GM21526 (cell line): ENCODE measurements at regions not wholly inside any gene's neighbourhood (a gene's known extent, or its start where the extent isn't known, plus 50 kb on each side); places are given as distances from the start of the nearest gene placed in this dataset.
"Not testable (repeated sequence)": the region's sequence is repeated elsewhere in the genome, so short reads cannot be mapped to it uniquely, and the experiment has no call there.

Experiments
- ATAC-seq: cut with Tn5 transposase; IDR thresholded peaks from one replicate; pipeline ENCODE4 v1.9.1; 2021; ENCODE audit warnings: moderate library complexity; ENCODE audit not compliant: unreplicated experiment, low FRiP score

- ATAC-seq = no peak
Measured at GRCh38 chr1:95734560-95734959, 500.6 kb downstream of the RWDD3 start.

GRCh38 chr1:95742591-95743089 lies 508.6 kb downstream of the RWDD3 start:
- ATAC-seq = no peak

GRCh38 chr1:95744731-95745130 lies 510.7 kb downstream of the RWDD3 start:
- no peak for ATAC-seq

GRCh38 chr1:95752515-95753381 lies 518.7 kb downstream of the RWDD3 start:
- ATAC-seq = no peak

- no peak for ATAC-seq
Measured at GRCh38 chr1:95753382-95754016, 519.5 kb downstream of the RWDD3 start.

- no peak for ATAC-seq
Measured at GRCh38 chr1:95754412-95754811, 520.4 kb downstream of the RWDD3 start.

- ATAC-seq = no peak
Measured at GRCh38 chr1:95766036-95766435, 532.0 kb downstream of the RWDD3 start.

GRCh38 chr1:95770581-95770980 lies 536.6 kb downstream of the RWDD3 start:
- no peak for ATAC-seq

- no peak for ATAC-seq
Measured at GRCh38 chr1:95778217-95778616, 544.2 kb downstream of the RWDD3 start.

GRCh38 chr1:95780836-95781235 lies 546.8 kb downstream of the RWDD3 start:
- ATAC-seq = no peak

GRCh38 chr1:95790136-95790535 lies 556.1 kb downstream of the RWDD3 start:
- no peak for ATAC-seq

- ATAC-seq = no peak
Measured at GRCh38 chr1:95793893-95794292, 559.9 kb downstream of the RWDD3 start.

GRCh38 chr1:95797761-95798160 lies 563.8 kb downstream of the RWDD3 start:
- ATAC-seq = not testable (repeated sequence)

- no peak for ATAC-seq
Measured at GRCh38 chr1:95806171-95806570, 572.2 kb downstream of the RWDD3 start.

- no peak for ATAC-seq
Measured at GRCh38 chr1:95809391-95809790, 575.4 kb downstream of the RWDD3 start.

GRCh38 chr1:95815511-95815910 lies 581.5 kb downstream of the RWDD3 start:
- no peak for ATAC-seq

GRCh38 chr1:95829556-95829955 lies 595.5 kb downstream of the RWDD3 start:
- ATAC-seq = no peak

- no peak for ATAC-seq
Measured at GRCh38 chr1:95832370-95832769, 598.4 kb downstream of the RWDD3 start.

- ATAC-seq = no peak
Measured at GRCh38 chr1:95849439-95849838, 615.4 kb downstream of the RWDD3 start.

GRCh38 chr1:95850165-95850649 lies 616.2 kb downstream of the RWDD3 start:
- ATAC-seq = no peak

- ATAC-seq = no peak
Measured at GRCh38 chr1:95850763-95851162, 616.8 kb downstream of the RWDD3 start.
